ENCODE measurements at regions not wholly inside any gene's neighbourhood (a gene's known extent, or its start where the extent isn't known, plus 50 kb on each side); places are given as distances from the start of the nearest gene placed in this dataset.
A peak's percentile ranks its signal among the peaks of the same experiment; 100 is the strongest.

DNA sequence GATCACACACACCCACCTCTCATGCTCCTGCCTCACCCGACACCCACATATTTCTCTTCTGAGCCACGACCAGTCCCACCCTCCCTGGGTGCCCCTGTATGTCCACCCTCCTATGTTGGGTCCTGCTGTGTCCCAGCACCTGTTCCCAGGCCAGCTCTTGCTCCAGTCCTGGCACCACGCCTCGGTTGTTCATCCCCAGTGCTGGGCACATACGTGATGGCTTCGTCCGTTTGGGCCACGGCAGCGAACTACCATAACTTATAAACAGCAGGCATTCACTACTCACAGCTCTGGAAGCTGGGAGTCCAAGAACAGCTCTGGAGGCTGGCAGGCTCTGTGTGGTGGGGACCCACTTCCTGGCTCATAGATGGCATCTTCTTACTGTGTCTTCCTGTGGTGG, 116.9 kb downstream of the BRD1 start (continued):
- TF ChIP-seq, protein P1, sequence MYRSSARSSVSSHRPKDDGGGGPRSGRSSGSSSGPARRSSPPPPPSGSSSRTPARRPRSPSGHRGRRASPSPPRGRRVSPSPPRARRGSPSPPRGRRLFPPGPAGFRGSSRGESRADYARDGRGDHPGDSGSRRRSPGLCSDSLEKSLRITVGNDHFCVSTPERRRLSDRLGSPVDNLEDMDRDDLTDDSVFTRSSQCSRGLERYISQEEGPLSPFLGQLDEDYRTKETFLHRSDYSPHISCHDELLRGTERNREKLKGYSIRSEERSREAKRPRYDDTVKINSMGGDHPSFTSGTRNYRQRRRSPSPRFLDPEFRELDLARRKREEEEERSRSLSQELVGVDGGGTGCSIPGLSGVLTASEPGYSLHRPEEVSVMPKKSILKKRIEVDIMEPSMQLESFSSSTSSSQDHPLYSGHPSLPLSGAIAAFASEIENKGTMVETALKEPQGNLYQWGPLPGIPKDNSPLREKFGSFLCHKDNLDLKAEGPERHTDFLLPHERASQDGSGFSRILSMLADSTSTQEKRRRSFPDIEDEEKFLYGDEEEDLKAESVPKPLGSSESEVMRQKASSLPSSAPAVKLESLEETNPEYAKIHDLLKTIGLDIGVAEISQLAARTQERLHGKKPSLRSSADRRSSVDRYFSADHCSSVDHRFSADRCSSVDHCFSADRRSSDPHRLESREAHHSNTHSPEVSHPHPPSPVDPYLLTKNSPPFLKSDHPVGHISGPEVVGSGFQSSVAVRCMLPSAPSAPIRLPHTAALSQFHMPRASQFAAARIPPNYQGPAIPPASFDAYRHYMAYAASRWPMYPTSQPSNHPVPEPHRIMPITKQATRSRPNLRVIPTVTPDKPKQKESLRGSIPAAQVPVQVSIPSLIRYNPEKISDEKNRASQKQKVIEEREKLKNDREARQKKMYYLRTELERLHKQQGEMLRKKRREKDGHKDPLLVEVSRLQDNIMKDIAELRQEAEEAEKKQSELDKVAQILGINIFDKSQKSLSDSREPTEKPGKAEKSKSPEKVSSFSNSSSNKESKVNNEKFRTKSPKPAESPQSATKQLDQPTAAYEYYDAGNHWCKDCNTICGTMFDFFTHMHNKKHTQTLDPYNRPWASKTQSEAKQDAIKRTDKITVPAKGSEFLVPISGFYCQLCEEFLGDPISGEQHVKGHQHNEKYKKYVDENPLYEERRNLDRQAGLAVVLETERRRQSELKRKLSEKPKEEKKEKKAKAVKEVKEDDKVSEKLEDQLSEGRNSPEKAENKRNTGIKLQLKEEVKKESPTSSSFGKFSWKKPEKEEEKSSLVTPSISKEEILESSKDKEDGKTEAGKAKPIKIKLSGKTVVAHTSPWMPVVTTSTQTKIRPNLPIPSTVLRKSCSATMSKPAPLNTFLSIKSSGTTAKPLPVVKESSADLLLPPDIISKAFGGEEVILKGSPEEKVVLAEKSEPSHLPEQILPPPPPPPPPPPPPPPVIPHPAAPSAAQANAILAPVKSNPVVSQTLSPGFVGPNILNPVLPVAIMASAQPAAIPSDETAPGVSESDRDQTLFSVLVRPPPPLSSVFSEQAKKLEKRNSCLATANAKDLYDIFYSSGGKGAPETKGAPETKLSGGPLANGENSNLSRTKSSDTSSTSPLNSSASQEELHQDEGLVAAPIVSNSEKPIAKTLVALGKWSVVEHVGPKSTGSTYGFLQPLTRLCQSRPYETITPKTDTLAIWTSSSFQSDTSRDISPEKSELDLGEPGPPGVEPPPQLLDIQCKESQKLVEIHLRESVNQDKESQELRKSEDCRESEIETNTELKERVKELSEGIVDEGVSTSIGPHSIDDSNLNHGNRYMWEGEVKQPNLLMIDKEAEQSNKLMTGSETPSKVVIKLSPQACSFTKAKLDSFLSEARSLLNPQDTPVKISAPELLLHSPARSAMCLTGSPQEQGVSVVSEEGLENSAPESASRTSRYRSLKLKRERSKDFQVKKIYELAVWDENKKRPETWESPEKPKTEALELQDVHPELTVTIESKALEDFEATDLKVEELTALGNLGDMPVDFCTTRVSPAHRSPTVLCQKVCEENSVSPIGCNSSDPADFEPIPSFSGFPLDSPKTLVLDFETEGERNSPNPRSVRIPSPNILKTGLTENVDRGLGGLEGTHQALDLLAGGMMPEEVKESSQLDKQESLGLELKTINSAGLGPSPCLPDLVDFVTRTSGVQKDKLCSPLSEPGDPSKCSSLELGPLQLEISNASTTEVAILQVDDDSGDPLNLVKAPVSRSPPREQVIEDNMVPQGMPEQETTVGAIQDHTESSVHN (CRISPR knock-in tag; IDR thresholded peaks at IDR 0.05) = no peak
- TF ChIP-seq ZBTB1 (CRISPR knock-in tag; IDR thresholded peaks at IDR 0.05; ENCODE audit: borderline replicate concordance) = no peak
- no peak for TF ChIP-seq CBX2 (IDR thresholded peaks at IDR 0.05; ENCODE audit: low read depth, low read length)
- no peak for TF ChIP-seq CBX2 (CRISPR knock-in tag; IDR thresholded peaks at IDR 0.05; ENCODE audit: low read depth)

DNA sequence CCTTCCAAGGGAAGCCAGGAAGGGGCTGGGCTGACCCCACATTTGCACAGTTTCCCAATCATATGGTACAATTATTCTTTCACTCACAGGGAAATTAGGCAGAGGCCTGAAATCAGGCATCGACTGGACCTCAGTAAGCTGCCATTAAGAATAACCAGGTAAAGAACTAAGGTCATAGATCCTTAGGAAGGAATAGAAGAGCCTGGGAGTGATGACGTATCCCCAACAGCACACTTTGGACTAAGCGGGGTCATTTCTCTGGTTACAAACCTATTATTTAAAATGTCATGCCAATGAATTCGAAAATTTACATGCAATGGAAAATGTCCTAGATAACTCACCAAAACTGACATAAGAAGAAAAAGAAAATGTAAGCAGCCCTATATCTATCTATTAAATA, 118.2 kb downstream of the BRD1 start:
- no peak overlapping the region for H3K27ac ChIP-seq (ENCODE audit: extremely low read length, insufficient read depth, low read length)
- no peaks in the 10 kb centered on the region for H3K4me1 ChIP-seq (ENCODE audit: insufficient read depth, low read length)
- 1% methylated on average over 4 of the region's 4 CpGs for WGBS (ENCODE audit: low lambda C conversion rate)
- in situ Hi-C loops (cut with HindIII; ENCODE audit: extremely low pct_ligation_motif_present, low pct_unique_long_range_greater_than_20kb) = no loop called here
- no TSS peak for BruUV-seq (replicated peaks)
- TF ChIP-seq, protein P2, sequence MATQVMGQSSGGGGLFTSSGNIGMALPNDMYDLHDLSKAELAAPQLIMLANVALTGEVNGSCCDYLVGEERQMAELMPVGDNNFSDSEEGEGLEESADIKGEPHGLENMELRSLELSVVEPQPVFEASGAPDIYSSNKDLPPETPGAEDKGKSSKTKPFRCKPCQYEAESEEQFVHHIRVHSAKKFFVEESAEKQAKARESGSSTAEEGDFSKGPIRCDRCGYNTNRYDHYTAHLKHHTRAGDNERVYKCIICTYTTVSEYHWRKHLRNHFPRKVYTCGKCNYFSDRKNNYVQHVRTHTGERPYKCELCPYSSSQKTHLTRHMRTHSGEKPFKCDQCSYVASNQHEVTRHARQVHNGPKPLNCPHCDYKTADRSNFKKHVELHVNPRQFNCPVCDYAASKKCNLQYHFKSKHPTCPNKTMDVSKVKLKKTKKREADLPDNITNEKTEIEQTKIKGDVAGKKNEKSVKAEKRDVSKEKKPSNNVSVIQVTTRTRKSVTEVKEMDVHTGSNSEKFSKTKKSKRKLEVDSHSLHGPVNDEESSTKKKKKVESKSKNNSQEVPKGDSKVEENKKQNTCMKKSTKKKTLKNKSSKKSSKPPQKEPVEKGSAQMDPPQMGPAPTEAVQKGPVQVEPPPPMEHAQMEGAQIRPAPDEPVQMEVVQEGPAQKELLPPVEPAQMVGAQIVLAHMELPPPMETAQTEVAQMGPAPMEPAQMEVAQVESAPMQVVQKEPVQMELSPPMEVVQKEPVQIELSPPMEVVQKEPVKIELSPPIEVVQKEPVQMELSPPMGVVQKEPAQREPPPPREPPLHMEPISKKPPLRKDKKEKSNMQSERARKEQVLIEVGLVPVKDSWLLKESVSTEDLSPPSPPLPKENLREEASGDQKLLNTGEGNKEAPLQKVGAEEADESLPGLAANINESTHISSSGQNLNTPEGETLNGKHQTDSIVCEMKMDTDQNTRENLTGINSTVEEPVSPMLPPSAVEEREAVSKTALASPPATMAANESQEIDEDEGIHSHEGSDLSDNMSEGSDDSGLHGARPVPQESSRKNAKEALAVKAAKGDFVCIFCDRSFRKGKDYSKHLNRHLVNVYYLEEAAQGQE (IDR thresholded peaks at IDR 0.05; ENCODE audit: borderline replicate concordance in 1 of 2, low read depth in 1 of 2, low read length in 2 of 2) = no peak
- TF ChIP-seq AGO2 (optimal IDR thresholded peaks at IDR 0.05; ENCODE audit: low read depth, low read length) = no peak
- TF ChIP-seq CREB1 (IDR thresholded peaks at IDR 0.05) = peak; percentile 57; the same call in 1 of the 2 replicates
- no peak for TF ChIP-seq CREB1 (CRISPR knock-in tag; IDR thresholded peaks at IDR 0.05)
- TF ChIP-seq, protein P3, sequence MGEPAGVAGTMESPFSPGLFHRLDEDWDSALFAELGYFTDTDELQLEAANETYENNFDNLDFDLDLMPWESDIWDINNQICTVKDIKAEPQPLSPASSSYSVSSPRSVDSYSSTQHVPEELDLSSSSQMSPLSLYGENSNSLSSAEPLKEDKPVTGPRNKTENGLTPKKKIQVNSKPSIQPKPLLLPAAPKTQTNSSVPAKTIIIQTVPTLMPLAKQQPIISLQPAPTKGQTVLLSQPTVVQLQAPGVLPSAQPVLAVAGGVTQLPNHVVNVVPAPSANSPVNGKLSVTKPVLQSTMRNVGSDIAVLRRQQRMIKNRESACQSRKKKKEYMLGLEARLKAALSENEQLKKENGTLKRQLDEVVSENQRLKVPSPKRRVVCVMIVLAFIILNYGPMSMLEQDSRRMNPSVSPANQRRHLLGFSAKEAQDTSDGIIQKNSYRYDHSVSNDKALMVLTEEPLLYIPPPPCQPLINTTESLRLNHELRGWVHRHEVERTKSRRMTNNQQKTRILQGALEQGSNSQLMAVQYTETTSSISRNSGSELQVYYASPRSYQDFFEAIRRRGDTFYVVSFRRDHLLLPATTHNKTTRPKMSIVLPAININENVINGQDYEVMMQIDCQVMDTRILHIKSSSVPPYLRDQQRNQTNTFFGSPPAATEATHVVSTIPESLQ (CRISPR knock-in tag; conservative IDR thresholded peaks at IDR 0.05) = no peak
- TF ChIP-seq CC2D1A (CRISPR knock-in tag; IDR thresholded peaks at IDR 0.05) = no peak
- intact Hi-C loops (cut with micrococcal nuclease; ENCODE audit: unreplicated experiment) = no loop called here
- FAIRE-seq (no peak), ATAC-seq (no peak), DNase-seq (ENCODE audit: low spot score) (no peak)
- no peak overlapping the region for H3K9ac ChIP-seq (ENCODE audit: insufficient read depth, low read depth, low read length)
- POLR2A ChIA-PET = no interaction called here
- CTCF ChIA-PET (ENCODE audit: low intra/inter-chr PET ratio, low total read pairs) = no interaction called here
- 0 out of 2 replicates have a peak, but pooled peaks cover 4% of the 10 kb centered on the region for H4K20me1 ChIP-seq (ENCODE audit: insufficient read depth, low read length)
- H3K79me2 ChIP-seq (ENCODE audit: insufficient read depth, low read length) = no peaks in the 10 kb centered on the region
- peaks cover 4 to 44% of the 10 kb centered on the region in 2 experiments; a peak in 3 of 5 replicates for H3K27me3 ChIP-seq (ENCODE audit: control insufficient read depth in 1 of 2, insufficient read depth in 2 of 2, low read length in 2 of 2)
- H3K36me3 ChIP-seq (replicated peaks in 1 of 2; ENCODE audit: control insufficient read depth in 1 of 2, insufficient read depth in 2 of 2, low read length in 2 of 2) = no peaks in the 10 kb centered on the region
- H3K9me3 ChIP-seq (ENCODE audit: low read length) = no peaks in the 10 kb centered on the region
- no peak overlapping the region for H2AFZ ChIP-seq (ENCODE audit: low read length)
- H3K4me3 ChIP-seq (replicated peaks in 1 of 3; ENCODE audit: insufficient read depth in 1 of 3, low read depth in 2 of 3, low read length in 3 of 3) = no peak overlapping the region
- H3K4me2 ChIP-seq (ENCODE audit: low read depth, low read length) = no peak overlapping the region

Data from HepG2 (cell line).